WTC11 (cell line): ENCODE measurements at regions not wholly inside any gene's neighbourhood (a gene's known extent, or its start where the extent isn't known, plus 50 kb on each side); places are given as distances from the start of the nearest gene placed in this dataset.

Experiments used
- ATAC-seq: fragments of 200-7000 bp; cut with Tn5 transposase; 2 replicates; pipeline ENCODE4 v1.10.0; 2021; ENCODE audit warnings: mild to moderate bottlenecking, moderate library complexity
- CTCF ChIA-PET: fragments of 300-600 bp; sonication (Branson Sonifier 250); formaldehyde crosslinking; loops from one replicate; lab custom pipeline; 2021; ENCODE audit warnings: antibody characterized with exemption; lab: Charles Lee
- POLR2A ChIA-PET: fragments of 350-600 bp; sonication (Branson Sonifier 250); formaldehyde crosslinking; loops from one replicate; lab custom pipeline; 2021; ENCODE audit warnings: antibody characterized with exemption; lab: Charles Lee
- DNase-seq: peaks from one replicate; pipeline ENCODE4 v3.0.0; 2021; ENCODE audit warnings: low spot score
- H3K27ac Mint-ChIP-seq: 2 replicates; pipeline ENCODE4 v1.8.0; 2021; ENCODE audit warnings: mixed read lengths
- H3K27me3 Mint-ChIP-seq: 2 replicates; pipeline ENCODE4 v1.8.0; 2021; ENCODE audit warnings: low read depth, mild to moderate bottlenecking, moderate library complexity, mixed read lengths
- H3K36me3 Mint-ChIP-seq: 2 replicates; pipeline ENCODE4 v1.8.0; 2021; ENCODE audit warnings: mixed read lengths
- H3K4me1 Mint-ChIP-seq: 2 replicates; pipeline ENCODE4 v1.8.0; 2022; ENCODE audit warnings: mixed read lengths
- H3K4me3 Mint-ChIP-seq: 2 replicates; pipeline ENCODE4 v1.8.0; 2021; ENCODE audit warnings: mild to moderate bottlenecking, moderate library complexity, mixed read lengths
- H3K9me3 Mint-ChIP-seq: 2 replicates; pipeline ENCODE4 v1.8.0; 2021; ENCODE audit warnings: mixed read lengths
- MYBL2 ChIP-seq: sonication (generic); formaldehyde crosslinking; IDR thresholded peaks from 2 replicates; pipeline ENCODE4 v1.8.1; 2023; ENCODE audit warnings: mild to moderate bottlenecking, moderate library complexity, missing genetic modification reagents
- RELA ChIP-seq: sonication (generic); formaldehyde crosslinking; IDR thresholded peaks from 2 replicates; pipeline ENCODE4 v1.8.1; 2022; ENCODE audit warnings: missing genetic modification reagents, mild to moderate bottlenecking, borderline replicate concordance
- RORB ChIP-seq: fragments of 250-450 bp; sonication (Bioruptor Pico); IDR thresholded peaks from 2 replicates; pipeline ENCODE4 v1.9.0; 2021; ENCODE audit warnings: mild to moderate bottlenecking
- SMAD3 ChIP-seq: sonication (generic); formaldehyde crosslinking; IDR thresholded peaks from 2 replicates; pipeline ENCODE4 v1.8.0; 2022; ENCODE audit warnings: missing genetic modification reagents, mild to moderate bottlenecking, borderline replicate concordance
- SP1 ChIP-seq: sonication (generic); formaldehyde crosslinking; conservative IDR thresholded peaks from 2 replicates; pipeline ENCODE4 v1.8.1; 2022; ENCODE audit warnings: missing genetic modification reagents
- TEAD1 ChIP-seq: sonication (generic); formaldehyde crosslinking; IDR thresholded peaks from 2 replicates; pipeline ENCODE4 v1.8.0; 2022; ENCODE audit warnings: mild to moderate bottlenecking, missing genetic modification reagents
- ZNF138 ChIP-seq: sonication (generic); formaldehyde crosslinking; conservative IDR thresholded peaks from 2 replicates; pipeline ENCODE4 v1.8.1; 2022; ENCODE audit warnings: mild to moderate bottlenecking, moderate library complexity, missing genetic modification reagents
- ZNF263 ChIP-seq: sonication (generic); formaldehyde crosslinking; IDR thresholded peaks from 2 replicates; pipeline ENCODE4 v1.8.1; 2022; ENCODE audit warnings: low read depth, mild to moderate bottlenecking, moderate library complexity, missing genetic modification reagents
- ZNF396 ChIP-seq: fragments of 250-450 bp; sonication (Bioruptor Pico); IDR thresholded peaks from 2 replicates; pipeline ENCODE4 v1.8.0; 2021; ENCODE audit warnings: mild to moderate bottlenecking, moderate library complexity, borderline replicate concordance
- TF ChIP-seq, protein P1 (sequence below): fragments of 250-450 bp; sonication (Bioruptor Pico); IDR thresholded peaks from 2 replicates; pipeline ENCODE4 v1.9.0; 2021; ENCODE audit warnings: mild to moderate bottlenecking
- TF ChIP-seq, protein P2 (sequence below): sonication (generic); formaldehyde crosslinking; IDR thresholded peaks from 2 replicates; pipeline ENCODE4 v1.8.0; 2023; ENCODE audit warnings: missing genetic modification reagents
- TF ChIP-seq, protein P3 (sequence below): fragments of 250-450 bp; sonication (Bioruptor Pico); IDR thresholded peaks from 2 replicates; pipeline ENCODE4 v1.8.0; 2021; ENCODE audit warnings: mild to moderate bottlenecking
- TF ChIP-seq, protein P4 (sequence below): sonication (generic); formaldehyde crosslinking; conservative IDR thresholded peaks from 2 replicates; pipeline ENCODE4 v1.8.1; 2023; ENCODE audit warnings: mild to moderate bottlenecking, low read depth, missing genetic modification reagents, moderate library complexity
- TF ChIP-seq, protein P5 (sequence below): sonication (generic); formaldehyde crosslinking; IDR thresholded peaks from 2 replicates; pipeline ENCODE4 v1.8.1; 2023; ENCODE audit warnings: mild to moderate bottlenecking, missing genetic modification reagents
- TF ChIP-seq, protein P6 (sequence below): sonication (generic); formaldehyde crosslinking; IDR thresholded peaks from 2 replicates; pipeline ENCODE4 v1.8.1; 2022; ENCODE audit warnings: mild to moderate bottlenecking, missing genetic modification reagents, moderate library complexity, borderline replicate concordance
- TF ChIP-seq, protein P7 (sequence below): sonication (generic); formaldehyde crosslinking; IDR thresholded peaks from 2 replicates; pipeline ENCODE4 v1.8.0; 2023; ENCODE audit warnings: missing genetic modification reagents, mild to moderate bottlenecking, borderline replicate concordance
- TF ChIP-seq, protein P8 (sequence below): sonication (generic); formaldehyde crosslinking; IDR thresholded peaks from 2 replicates; pipeline ENCODE4 v1.8.0; 2023; ENCODE audit warnings: mild to moderate bottlenecking, missing genetic modification reagents

DNA sequence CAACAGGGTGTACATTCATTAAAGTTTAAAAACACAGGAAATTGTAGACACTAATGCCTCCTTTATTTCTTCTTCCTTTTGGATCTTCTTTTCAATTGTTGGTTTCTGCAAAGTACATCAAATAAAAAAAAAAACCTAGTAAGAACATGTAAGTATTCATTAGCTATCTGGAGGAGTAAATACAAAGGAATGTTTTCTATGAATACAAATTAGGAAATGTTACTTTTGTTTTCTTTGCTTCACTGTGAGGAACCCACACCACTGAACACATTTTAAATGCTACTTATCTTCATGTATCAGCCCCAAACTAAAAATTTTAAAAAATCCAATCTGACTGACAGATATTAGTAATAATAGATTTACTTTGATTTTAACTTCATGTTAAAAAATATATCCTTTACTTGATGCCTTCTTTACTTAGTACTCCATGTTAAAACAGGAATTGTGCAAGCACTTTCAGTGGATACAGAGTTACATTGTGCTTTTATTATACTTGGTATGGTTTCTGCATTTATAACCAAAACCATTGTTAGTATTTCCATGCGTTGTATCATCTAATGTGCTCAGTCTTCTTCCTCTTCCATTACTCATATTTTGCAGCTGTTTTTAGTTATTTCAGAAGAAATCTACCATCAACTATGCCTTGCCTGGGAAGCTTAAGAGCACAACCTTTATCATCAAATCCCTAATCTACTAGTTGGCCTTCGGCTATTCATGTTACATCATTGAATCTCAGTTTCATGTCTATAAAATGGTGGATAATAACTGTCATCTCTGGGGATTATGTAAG lies 236.9 kb upstream of the DPYD start:
- Mint-ChIP-seq H3K4me3 (no peak overlapping the region), H3K27ac (no peak overlapping the region), H3K27me3 (no peaks in the 10 kb centered on the region; the same call in 1 of the 2 replicates), H3K9me3 (peaks cover 29% of the 10 kb centered on the region), H3K4me1 (no peaks in the 10 kb centered on the region), H3K36me3 (no peaks in the 10 kb centered on the region)
- POLR2A ChIA-PET = no interaction called here
- ATAC-seq = no peak
- CTCF ChIA-PET = no interaction called here
- no peak for DNase-seq
- TF ChIP-seq, protein P1, sequence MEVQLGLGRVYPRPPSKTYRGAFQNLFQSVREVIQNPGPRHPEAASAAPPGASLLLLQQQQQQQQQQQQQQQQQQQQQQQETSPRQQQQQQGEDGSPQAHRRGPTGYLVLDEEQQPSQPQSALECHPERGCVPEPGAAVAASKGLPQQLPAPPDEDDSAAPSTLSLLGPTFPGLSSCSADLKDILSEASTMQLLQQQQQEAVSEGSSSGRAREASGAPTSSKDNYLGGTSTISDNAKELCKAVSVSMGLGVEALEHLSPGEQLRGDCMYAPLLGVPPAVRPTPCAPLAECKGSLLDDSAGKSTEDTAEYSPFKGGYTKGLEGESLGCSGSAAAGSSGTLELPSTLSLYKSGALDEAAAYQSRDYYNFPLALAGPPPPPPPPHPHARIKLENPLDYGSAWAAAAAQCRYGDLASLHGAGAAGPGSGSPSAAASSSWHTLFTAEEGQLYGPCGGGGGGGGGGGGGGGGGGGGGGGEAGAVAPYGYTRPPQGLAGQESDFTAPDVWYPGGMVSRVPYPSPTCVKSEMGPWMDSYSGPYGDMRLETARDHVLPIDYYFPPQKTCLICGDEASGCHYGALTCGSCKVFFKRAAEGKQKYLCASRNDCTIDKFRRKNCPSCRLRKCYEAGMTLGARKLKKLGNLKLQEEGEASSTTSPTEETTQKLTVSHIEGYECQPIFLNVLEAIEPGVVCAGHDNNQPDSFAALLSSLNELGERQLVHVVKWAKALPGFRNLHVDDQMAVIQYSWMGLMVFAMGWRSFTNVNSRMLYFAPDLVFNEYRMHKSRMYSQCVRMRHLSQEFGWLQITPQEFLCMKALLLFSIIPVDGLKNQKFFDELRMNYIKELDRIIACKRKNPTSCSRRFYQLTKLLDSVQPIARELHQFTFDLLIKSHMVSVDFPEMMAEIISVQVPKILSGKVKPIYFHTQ (CRISPR knock-in tag) = no peak
- TF ChIP-seq MYBL2 (no peak), ZNF138 (no peak), ZNF396 (CRISPR knock-in tag) (no peak), SMAD3 (CRISPR knock-in tag) (no peak), RELA (CRISPR knock-in tag) (no peak), TEAD1 (CRISPR knock-in tag) (no peak), ZNF263 (CRISPR knock-in tag) (no peak), SP1 (CRISPR knock-in tag) (no peak), RORB (CRISPR knock-in tag) (no peak)
- TF ChIP-seq, protein P2, sequence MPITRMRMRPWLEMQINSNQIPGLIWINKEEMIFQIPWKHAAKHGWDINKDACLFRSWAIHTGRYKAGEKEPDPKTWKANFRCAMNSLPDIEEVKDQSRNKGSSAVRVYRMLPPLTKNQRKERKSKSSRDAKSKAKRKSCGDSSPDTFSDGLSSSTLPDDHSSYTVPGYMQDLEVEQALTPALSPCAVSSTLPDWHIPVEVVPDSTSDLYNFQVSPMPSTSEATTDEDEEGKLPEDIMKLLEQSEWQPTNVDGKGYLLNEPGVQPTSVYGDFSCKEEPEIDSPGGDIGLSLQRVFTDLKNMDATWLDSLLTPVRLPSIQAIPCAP (CRISPR knock-in tag) = no peak
- TF ChIP-seq, protein P3, sequence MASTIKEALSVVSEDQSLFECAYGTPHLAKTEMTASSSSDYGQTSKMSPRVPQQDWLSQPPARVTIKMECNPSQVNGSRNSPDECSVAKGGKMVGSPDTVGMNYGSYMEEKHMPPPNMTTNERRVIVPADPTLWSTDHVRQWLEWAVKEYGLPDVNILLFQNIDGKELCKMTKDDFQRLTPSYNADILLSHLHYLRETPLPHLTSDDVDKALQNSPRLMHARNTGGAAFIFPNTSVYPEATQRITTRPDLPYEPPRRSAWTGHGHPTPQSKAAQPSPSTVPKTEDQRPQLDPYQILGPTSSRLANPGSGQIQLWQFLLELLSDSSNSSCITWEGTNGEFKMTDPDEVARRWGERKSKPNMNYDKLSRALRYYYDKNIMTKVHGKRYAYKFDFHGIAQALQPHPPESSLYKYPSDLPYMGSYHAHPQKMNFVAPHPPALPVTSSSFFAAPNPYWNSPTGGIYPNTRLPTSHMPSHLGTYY (CRISPR knock-in tag) = no peak
- TF ChIP-seq, protein P4, sequence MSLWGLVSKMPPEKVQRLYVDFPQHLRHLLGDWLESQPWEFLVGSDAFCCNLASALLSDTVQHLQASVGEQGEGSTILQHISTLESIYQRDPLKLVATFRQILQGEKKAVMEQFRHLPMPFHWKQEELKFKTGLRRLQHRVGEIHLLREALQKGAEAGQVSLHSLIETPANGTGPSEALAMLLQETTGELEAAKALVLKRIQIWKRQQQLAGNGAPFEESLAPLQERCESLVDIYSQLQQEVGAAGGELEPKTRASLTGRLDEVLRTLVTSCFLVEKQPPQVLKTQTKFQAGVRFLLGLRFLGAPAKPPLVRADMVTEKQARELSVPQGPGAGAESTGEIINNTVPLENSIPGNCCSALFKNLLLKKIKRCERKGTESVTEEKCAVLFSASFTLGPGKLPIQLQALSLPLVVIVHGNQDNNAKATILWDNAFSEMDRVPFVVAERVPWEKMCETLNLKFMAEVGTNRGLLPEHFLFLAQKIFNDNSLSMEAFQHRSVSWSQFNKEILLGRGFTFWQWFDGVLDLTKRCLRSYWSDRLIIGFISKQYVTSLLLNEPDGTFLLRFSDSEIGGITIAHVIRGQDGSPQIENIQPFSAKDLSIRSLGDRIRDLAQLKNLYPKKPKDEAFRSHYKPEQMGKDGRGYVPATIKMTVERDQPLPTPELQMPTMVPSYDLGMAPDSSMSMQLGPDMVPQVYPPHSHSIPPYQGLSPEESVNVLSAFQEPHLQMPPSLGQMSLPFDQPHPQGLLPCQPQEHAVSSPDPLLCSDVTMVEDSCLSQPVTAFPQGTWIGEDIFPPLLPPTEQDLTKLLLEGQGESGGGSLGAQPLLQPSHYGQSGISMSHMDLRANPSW (CRISPR knock-in tag) = no peak
- TF ChIP-seq, protein P5, sequence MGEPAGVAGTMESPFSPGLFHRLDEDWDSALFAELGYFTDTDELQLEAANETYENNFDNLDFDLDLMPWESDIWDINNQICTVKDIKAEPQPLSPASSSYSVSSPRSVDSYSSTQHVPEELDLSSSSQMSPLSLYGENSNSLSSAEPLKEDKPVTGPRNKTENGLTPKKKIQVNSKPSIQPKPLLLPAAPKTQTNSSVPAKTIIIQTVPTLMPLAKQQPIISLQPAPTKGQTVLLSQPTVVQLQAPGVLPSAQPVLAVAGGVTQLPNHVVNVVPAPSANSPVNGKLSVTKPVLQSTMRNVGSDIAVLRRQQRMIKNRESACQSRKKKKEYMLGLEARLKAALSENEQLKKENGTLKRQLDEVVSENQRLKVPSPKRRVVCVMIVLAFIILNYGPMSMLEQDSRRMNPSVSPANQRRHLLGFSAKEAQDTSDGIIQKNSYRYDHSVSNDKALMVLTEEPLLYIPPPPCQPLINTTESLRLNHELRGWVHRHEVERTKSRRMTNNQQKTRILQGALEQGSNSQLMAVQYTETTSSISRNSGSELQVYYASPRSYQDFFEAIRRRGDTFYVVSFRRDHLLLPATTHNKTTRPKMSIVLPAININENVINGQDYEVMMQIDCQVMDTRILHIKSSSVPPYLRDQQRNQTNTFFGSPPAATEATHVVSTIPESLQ (CRISPR knock-in tag) = no peak
- TF ChIP-seq, protein P6, sequence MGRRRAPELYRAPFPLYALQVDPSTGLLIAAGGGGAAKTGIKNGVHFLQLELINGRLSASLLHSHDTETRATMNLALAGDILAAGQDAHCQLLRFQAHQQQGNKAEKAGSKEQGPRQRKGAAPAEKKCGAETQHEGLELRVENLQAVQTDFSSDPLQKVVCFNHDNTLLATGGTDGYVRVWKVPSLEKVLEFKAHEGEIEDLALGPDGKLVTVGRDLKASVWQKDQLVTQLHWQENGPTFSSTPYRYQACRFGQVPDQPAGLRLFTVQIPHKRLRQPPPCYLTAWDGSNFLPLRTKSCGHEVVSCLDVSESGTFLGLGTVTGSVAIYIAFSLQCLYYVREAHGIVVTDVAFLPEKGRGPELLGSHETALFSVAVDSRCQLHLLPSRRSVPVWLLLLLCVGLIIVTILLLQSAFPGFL (CRISPR knock-in tag) = no peak
- TF ChIP-seq, protein P7, sequence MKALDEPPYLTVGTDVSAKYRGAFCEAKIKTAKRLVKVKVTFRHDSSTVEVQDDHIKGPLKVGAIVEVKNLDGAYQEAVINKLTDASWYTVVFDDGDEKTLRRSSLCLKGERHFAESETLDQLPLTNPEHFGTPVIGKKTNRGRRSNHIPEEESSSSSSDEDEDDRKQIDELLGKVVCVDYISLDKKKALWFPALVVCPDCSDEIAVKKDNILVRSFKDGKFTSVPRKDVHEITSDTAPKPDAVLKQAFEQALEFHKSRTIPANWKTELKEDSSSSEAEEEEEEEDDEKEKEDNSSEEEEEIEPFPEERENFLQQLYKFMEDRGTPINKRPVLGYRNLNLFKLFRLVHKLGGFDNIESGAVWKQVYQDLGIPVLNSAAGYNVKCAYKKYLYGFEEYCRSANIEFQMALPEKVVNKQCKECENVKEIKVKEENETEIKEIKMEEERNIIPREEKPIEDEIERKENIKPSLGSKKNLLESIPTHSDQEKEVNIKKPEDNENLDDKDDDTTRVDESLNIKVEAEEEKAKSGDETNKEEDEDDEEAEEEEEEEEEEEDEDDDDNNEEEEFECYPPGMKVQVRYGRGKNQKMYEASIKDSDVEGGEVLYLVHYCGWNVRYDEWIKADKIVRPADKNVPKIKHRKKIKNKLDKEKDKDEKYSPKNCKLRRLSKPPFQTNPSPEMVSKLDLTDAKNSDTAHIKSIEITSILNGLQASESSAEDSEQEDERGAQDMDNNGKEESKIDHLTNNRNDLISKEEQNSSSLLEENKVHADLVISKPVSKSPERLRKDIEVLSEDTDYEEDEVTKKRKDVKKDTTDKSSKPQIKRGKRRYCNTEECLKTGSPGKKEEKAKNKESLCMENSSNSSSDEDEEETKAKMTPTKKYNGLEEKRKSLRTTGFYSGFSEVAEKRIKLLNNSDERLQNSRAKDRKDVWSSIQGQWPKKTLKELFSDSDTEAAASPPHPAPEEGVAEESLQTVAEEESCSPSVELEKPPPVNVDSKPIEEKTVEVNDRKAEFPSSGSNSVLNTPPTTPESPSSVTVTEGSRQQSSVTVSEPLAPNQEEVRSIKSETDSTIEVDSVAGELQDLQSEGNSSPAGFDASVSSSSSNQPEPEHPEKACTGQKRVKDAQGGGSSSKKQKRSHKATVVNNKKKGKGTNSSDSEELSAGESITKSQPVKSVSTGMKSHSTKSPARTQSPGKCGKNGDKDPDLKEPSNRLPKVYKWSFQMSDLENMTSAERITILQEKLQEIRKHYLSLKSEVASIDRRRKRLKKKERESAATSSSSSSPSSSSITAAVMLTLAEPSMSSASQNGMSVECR (CRISPR knock-in tag) = no peak
- TF ChIP-seq, protein P8, sequence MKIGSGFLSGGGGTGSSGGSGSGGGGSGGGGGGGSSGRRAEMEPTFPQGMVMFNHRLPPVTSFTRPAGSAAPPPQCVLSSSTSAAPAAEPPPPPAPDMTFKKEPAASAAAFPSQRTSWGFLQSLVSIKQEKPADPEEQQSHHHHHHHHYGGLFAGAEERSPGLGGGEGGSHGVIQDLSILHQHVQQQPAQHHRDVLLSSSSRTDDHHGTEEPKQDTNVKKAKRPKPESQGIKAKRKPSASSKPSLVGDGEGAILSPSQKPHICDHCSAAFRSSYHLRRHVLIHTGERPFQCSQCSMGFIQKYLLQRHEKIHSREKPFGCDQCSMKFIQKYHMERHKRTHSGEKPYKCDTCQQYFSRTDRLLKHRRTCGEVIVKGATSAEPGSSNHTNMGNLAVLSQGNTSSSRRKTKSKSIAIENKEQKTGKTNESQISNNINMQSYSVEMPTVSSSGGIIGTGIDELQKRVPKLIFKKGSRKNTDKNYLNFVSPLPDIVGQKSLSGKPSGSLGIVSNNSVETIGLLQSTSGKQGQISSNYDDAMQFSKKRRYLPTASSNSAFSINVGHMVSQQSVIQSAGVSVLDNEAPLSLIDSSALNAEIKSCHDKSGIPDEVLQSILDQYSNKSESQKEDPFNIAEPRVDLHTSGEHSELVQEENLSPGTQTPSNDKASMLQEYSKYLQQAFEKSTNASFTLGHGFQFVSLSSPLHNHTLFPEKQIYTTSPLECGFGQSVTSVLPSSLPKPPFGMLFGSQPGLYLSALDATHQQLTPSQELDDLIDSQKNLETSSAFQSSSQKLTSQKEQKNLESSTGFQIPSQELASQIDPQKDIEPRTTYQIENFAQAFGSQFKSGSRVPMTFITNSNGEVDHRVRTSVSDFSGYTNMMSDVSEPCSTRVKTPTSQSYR (CRISPR knock-in tag) = no peak
